Fibroblast of lung (primary cell): ENCODE measurements at regions not wholly inside any gene's neighbourhood (a gene's known extent, or its start where the extent isn't known, plus 50 kb on each side); places are given as distances from the start of the nearest gene placed in this dataset.

ENCODE experiments used
- DNase-seq, 2 donors: peaks; one replicate each; pipeline versions ENCODE4 v3.0.0 to v3.0.0-alpha.2; 2010; ENCODE audit warnings: low read depth in 2 of 2
- H2AFZ ChIP-seq: 2 replicates; pipeline ENCODE4 v1.5.1; 2012; ENCODE audit warnings: low read length, control low read depth, inconsistent platforms
- H3K27ac ChIP-seq: 2 replicates; pipeline ENCODE4 v1.5.1; 2011; ENCODE audit warnings: low read length, control low read depth; ENCODE audit not compliant: insufficient read depth
- H3K27me3 ChIP-seq: 2 replicates; pipeline ENCODE4 v1.5.1; 2011; ENCODE audit warnings: mild to moderate bottlenecking, low read length; ENCODE audit not compliant: control insufficient read depth, insufficient read depth
- H3K36me3 ChIP-seq: 2 replicates; pipeline ENCODE4 v1.5.1; 2011; ENCODE audit warnings: low read length; ENCODE audit not compliant: control insufficient read depth, insufficient read depth
- H3K4me1 ChIP-seq: 2 replicates; pipeline ENCODE4 v1.5.1; 2011; ENCODE audit warnings: low read length; ENCODE audit not compliant: control insufficient read depth, insufficient read depth; ENCODE audit errors: extremely low read depth
- H3K4me2 ChIP-seq: 2 replicates; pipeline ENCODE4 v1.5.1; 2011; ENCODE audit warnings: low read length, control low read depth; ENCODE audit not compliant: insufficient read depth; ENCODE audit errors: extremely low read depth
- H3K4me3 ChIP-seq, 4 experiments: fragments of 200-600 bp in 1 of 4; sonication (generic) in 1 of 4; replicated peaks in 1 of 4; 2 replicates each; pipeline ENCODE4 v1.5.1; 2011 to 2016; ENCODE audit warnings: low read length in 4 of 4, low read depth in 3 of 4, mild to moderate bottlenecking in 3 of 4, control low read depth in 2 of 4, inconsistent platforms in 1 of 4, mixed read lengths in 1 of 4; ENCODE audit not compliant: insufficient read depth in 1 of 4; ENCODE audit errors: control extremely low read depth in 1 of 4
- H3K79me2 ChIP-seq: 2 replicates; pipeline ENCODE4 v1.5.1; 2012; ENCODE audit warnings: mild to moderate bottlenecking, low read length, inconsistent platforms; ENCODE audit not compliant: control insufficient read depth, insufficient read depth
- H3K9ac ChIP-seq: 2 replicates; pipeline ENCODE4 v1.5.1; 2011; ENCODE audit warnings: mild to moderate bottlenecking, low read length, control low read depth; ENCODE audit not compliant: insufficient read depth
- H3K9me3 ChIP-seq: 2 replicates; pipeline ENCODE4 v1.5.1; 2012; ENCODE audit warnings: low read depth, low read length; ENCODE audit not compliant: control insufficient read depth, insufficient read depth
- H4K20me1 ChIP-seq: 2 replicates; pipeline ENCODE4 v1.5.1; 2011; ENCODE audit warnings: low read length; ENCODE audit not compliant: control insufficient read depth, insufficient read depth; ENCODE audit errors: extremely low read depth
- EZH2 ChIP-seq: IDR thresholded peaks from 2 replicates; pipeline ENCODE4 v1.5.1; 2012; ENCODE audit warnings: low read length, control low read depth, mild to moderate bottlenecking; ENCODE audit errors: missing control alignments
- TF ChIP-seq, protein P1 (sequence below), 2 donors: IDR thresholded peaks in 1 of 2; conservative IDR thresholded peaks in 1 of 2; 1 replicate in 1 of 2; 2 replicates in 1 of 2; pipeline ENCODE4 v1.5.1; 2011 to 2012; ENCODE audit warnings: low read length in 2 of 2, control low read depth in 1 of 2, inconsistent platforms in 1 of 2, low read depth in 1 of 2, mild to moderate bottlenecking in 1 of 2

DNA sequence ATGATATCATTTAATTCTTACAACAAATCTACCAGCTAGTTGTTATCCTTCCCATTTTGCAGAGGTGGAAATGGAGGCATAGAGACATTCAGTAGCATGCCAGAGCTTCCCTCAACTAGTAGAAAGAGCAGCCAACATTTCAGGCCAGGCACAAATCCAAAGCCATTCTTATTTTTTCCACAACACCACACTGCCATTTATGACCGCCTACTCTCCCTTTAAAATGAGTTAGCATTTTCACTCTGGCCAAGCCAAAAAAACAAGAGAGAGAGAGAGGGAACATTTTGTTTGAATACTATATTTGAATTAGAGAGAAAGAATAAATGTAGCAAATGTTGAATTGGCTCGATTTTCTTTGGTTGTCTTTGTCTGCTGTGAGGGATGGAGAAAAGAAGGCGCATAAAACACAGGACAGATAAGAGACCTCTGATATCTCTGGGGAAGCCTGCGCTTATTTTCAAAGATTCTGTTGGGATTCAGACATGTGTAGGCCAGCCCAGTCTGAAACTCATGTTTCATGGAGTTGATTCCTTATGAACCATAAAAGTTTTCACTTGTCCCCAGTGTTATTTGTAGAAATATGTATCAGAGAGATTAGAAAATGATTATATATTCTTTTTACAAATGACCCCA lies 265.7 kb downstream of the RAB28 start:
- H3K27me3 ChIP-seq, result no peaks in the 10 kb centered on the region
- no peaks in the 10 kb centered on the region for H4K20me1 ChIP-seq
- no peaks in the 10 kb centered on the region for H3K4me1 ChIP-seq
- H3K79me2 ChIP-seq, result no peaks in the 10 kb centered on the region
- DNase-seq, result peak in 1 of 2 donors; percentile 61
- no peak overlapping the region for H3K4me2 ChIP-seq
- H2AFZ ChIP-seq, result no peak overlapping the region
- H3K4me3 ChIP-seq, result no peak overlapping the region
- TF ChIP-seq EZH2, result no peak
- TF ChIP-seq, protein P1, sequence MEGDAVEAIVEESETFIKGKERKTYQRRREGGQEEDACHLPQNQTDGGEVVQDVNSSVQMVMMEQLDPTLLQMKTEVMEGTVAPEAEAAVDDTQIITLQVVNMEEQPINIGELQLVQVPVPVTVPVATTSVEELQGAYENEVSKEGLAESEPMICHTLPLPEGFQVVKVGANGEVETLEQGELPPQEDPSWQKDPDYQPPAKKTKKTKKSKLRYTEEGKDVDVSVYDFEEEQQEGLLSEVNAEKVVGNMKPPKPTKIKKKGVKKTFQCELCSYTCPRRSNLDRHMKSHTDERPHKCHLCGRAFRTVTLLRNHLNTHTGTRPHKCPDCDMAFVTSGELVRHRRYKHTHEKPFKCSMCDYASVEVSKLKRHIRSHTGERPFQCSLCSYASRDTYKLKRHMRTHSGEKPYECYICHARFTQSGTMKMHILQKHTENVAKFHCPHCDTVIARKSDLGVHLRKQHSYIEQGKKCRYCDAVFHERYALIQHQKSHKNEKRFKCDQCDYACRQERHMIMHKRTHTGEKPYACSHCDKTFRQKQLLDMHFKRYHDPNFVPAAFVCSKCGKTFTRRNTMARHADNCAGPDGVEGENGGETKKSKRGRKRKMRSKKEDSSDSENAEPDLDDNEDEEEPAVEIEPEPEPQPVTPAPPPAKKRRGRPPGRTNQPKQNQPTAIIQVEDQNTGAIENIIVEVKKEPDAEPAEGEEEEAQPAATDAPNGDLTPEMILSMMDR (conservative IDR thresholded peaks at IDR 0.05 in 1 of 2, IDR thresholded peaks at IDR 0.05 in 1 of 2; ENCODE audit: low read depth in 1 of 2, low read length in 2 of 2), result no peak
- no peaks in the 10 kb centered on the region for H3K36me3 ChIP-seq
- no peaks in the 10 kb centered on the region for H3K9me3 ChIP-seq
- no peak overlapping the region for H3K9ac ChIP-seq
- H3K27ac ChIP-seq, result no peak overlapping the region

DNA sequence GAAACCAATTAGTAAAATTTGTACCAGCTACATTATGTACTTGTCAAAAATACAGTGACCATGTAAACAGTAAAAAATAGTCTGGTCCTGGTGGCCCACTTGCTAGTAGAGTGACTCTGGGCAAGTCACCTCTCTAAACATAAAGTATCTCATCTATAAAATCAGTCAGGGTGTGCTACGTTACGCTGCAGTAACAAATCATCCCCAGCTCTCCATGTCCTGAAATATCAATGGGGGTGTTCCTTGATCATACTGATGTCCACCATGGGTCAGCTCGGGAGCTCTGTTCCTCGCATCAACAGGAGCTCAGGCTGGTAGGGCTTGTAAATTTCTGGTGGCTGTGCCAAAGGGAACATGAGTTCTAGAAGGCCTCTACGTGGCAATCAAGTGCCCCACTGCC lies 268.6 kb downstream of the RAB28 start:
- TF ChIP-seq, protein P1 (conservative IDR thresholded peaks at IDR 0.05 in 1 of 2, IDR thresholded peaks at IDR 0.05 in 1 of 2; ENCODE audit: low read depth in 1 of 2, low read length in 2 of 2), result no peak
- TF ChIP-seq EZH2, result no peak
- Histone ChIP-seq H3K9ac (no peak overlapping the region), H4K20me1 (no peaks in the 10 kb centered on the region), H3K27me3 (no peaks in the 10 kb centered on the region), H3K4me1 (no peaks in the 10 kb centered on the region), H3K36me3 (no peaks in the 10 kb centered on the region), H3K79me2 (no peaks in the 10 kb centered on the region), H3K9me3 (no peaks in the 10 kb centered on the region), H3K27ac (no peak overlapping the region), H2AFZ (no peak overlapping the region), H3K4me3 (no peak overlapping the region), H3K4me2 (no peak overlapping the region)
- no peak for DNase-seq

DNA sequence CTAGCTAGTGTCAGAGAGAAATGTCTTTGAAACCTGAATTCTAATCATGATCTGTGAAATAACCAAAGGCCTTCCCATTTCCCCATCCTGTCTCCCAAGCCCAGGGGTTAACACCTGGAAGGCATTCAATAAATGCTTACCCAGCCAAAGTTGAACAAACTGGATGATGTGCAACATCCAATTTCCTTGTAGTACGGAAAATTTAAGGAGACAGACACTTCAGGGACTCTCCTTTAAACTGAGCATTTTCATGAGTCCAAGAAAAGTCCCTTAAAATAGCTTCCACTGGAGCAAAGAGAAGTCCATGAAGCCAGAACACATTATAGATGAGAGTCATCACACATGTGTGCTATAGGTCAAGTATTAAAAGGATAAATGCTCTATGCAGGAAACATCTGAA lies 271.2 kb downstream of the RAB28 start:
- H2AFZ ChIP-seq, result no peak overlapping the region
- no peaks in the 10 kb centered on the region for H4K20me1 ChIP-seq
- no peak overlapping the region for H3K4me2 ChIP-seq
- H3K27ac ChIP-seq, result no peak overlapping the region
- H3K4me3 ChIP-seq, result no peak overlapping the region
- TF ChIP-seq EZH2, result no peak
- TF ChIP-seq, protein P1 (conservative IDR thresholded peaks at IDR 0.05 in 1 of 2, IDR thresholded peaks at IDR 0.05 in 1 of 2; ENCODE audit: low read depth in 1 of 2, low read length in 2 of 2), result no peak
- H3K9ac ChIP-seq, result no peak overlapping the region
- H3K79me2 ChIP-seq, result no peaks in the 10 kb centered on the region
- no peaks in the 10 kb centered on the region for H3K9me3 ChIP-seq
- DNase-seq, result no peak
- H3K4me1 ChIP-seq, result no peaks in the 10 kb centered on the region
- H3K36me3 ChIP-seq, result no peaks in the 10 kb centered on the region
- H3K27me3 ChIP-seq, result no peaks in the 10 kb centered on the region
